Femur (tissue), 1 donor: ENCODE measurements at regions not wholly inside any gene's neighbourhood (a gene's known extent, or its start where the extent isn't known, plus 50 kb on each side); places are given as distances from the start of the nearest gene placed in this dataset.
"Not testable (repeated sequence)": the region's sequence is repeated elsewhere in the genome, so short reads cannot be mapped to it uniquely, and the experiment has no call there.

Experiments
- DNase-seq: peaks from one replicate; pipeline ENCODE4 v3.0.0-alpha.2; 2017

DNA sequence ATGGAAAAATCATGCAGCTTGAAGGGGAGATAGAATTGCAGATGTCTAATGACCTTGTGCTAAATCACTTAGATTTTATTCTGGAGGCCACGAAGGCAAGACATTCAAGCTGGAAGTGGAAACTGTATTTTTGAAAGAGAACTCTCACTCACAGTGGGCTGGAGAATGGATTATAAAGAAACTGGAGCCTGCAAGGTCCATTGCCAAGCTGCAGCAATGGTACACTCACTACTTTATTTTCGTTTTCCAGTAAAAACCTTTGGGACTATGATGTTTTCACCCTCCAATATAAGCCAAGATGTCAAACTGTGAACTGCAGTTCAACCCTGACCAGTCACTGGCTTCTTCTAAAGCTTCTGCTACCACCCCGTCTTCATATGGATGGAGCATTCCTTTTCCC is 62.0 kb downstream of the SKIDA1 start:
- peak; percentile 71 for DNase-seq

DNA sequence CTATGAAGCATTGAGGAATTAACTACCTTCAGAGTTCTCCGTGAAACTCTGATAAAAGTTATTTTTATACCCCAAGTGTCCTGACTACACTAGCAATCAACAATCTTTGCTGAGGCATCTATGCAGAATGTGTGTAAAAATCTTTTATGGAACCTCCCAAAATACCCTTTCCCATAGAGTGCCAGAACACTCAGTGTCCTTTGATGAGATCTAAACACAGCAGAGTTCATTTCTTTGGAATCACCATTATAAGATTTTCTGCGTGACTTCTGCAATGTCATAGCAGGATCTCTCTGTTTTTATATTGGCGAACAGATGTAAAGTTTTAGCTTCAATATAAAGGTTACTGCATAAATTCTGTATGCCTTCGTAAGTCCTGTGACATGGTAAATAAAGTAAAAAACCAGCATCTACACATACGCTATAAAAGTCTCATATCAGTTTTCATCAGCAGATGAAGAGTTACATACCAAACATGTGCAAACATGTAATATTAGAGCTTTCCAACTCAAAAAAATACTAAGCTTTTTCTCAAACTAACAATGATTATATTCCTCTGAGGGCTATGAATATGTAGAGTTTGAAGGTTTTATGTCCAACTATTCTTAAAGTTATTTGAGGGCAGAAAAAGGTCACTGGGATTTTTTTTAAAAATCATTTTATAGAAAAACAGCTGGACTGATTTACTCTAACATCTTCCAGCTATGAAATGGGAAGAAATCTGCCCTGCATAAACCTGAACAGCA is 67.2 kb downstream of the SKIDA1 start:
- no peak for DNase-seq

DNA sequence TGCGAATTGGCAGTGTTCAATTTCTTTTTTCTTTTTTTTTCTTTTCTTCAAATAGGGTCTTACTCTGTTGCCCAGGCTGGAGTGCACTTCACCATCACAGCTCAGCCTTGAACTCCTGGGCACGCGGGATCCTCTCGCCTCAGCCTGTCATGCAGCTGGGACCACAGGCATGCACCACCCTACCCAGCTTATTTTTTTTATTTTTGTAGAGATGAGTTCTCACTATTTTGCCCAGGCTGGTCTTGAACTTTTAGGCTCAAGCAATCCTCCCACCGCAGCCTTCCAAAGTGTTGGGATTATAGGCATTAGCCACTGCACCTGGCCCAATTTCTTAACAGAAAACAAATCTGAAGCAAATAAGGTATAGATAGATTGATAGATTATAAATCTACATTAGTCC is 69.3 kb downstream of the SKIDA1 start:
- DNase-seq = no peak

- DNase-seq = no peak
These were observed 73.3 kb downstream of the SKIDA1 start for GRCh38 chr10:21452203-21452602.

GRCh38 chr10:21449288-21449966 is 76.1 kb downstream of the SKIDA1 start:
- no peak for DNase-seq

DNA sequence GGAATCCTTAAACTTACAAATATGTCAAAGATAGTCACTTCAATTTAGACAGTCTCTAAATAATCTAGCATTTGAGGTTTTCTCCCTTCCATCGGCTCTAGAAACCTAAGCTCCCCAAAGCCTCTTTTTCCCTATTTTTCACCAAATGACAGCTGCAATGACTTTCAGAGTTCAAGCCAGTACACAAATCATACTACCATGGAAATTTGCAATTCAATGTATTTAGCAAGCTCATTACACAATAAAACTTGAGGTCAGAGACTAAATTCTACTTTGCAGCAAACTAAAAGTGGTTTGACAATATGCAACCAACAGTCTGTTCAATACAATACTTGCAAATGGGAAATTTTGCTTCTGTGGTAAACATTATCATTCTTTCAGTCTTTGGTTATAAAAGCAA is 80.3 kb downstream of the SKIDA1 start:
- DNase-seq = no peak

GRCh38 chr10:21441625-21442024 is 83.9 kb downstream of the SKIDA1 start:
- DNase-seq = no peak

GRCh38 chr10:21438914-21439313 is 86.6 kb downstream of the SKIDA1 start:
- DNase-seq = not testable (repeated sequence)

DNA sequence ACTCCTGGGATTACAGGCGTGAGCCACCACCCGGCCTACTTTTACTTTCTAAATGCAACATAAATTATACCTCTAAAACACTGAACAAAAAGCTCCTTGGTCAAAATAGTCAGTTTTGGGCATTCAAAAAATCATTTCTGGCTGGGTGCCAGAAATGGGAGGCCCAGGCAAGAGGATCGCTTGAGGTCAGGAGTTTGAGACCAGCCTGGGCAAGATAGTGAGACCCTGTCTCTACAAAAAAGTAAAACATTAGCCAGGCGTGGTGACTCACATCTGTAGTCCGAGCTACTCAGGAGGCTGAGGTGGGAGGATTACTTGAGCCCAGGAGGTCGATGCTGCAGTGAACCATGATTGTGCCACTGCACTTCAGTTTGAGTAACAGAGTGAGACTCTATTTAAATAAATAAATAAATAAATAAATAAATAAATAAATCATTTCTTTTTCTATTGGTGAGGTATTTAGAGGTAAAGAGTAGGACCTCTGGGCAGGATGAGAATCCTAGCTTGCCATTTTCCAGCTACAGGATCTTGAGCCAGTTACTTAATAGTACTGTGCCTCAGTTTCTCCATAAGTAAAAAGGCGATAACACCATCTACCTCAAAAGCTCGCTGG is 87.6 kb downstream of the SKIDA1 start:
- no peak for DNase-seq

DNA sequence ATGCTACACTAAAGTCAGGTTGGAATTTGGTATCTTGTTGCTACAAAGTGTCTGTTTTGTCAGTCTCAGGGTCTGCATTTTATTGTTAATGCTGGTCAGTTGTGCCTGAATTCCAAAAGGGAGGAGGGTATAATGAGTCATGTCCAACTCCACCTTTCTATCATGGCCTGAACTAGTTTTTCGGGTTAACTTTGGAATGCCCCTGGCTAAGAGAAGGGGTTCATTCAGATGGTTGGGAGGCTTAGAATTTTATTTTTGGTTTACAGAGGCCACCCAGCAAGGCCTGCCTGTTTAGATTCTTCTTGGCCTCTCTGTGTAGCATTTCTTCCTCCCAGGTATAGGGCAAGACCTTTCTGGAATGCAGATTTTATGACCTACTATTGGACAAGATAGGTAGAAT is 93.2 kb downstream of the SKIDA1 start:
- no peak for DNase-seq

DNA sequence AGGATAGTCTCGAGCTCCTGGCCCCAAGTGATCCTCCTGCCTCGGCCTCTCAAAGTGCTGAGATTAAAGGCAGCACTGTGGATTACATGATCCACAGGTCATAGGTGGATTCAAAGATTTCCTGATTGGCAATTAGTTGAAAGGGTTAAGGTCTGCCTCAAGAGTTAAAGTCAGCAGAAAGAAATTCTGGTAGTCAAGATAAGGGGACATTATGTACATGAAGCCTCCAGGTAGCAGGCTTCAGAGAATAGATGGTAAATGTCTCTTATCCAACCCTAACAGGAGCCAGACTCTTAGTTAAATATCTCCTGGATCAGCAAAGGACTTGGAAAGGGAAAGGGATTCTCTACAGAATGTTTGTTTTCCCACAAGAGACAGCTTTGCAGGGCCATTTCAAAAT is 93.7 kb downstream of the SKIDA1 start:
- DNase-seq = no peak

DNA sequence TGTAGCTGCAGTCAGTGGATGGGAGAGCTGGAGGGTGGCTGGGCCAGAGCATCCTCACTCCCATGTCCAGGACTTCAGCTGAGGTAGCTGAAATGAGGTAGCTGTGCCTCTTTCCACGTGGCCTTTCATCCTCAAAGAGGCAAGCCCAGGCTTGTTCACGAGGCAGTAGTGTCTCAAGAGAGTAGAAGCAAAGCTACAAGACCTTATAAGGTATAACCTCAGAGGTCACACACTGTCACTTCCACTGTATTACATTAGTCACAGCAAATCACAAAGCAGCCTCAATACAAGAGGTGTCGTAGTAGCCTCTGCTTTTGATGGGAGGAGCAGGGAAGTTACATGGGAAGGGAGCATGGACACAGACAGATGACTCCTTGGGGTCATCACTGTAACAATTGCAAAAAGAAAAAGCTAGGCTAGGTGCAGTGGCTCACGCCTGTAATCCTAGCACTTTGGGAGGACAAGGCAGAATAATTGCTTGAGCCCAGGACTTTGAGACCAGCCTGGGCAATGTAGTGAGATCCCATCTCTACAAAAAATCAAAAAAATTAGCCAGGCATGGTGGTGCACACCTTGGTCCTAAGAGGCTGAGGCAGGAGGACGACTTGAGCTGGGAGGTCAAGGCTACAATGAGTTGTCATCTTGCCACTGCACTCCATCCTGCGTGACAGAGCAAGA is 97.5 kb downstream of the SKIDA1 start:
- no peak for DNase-seq

DNA sequence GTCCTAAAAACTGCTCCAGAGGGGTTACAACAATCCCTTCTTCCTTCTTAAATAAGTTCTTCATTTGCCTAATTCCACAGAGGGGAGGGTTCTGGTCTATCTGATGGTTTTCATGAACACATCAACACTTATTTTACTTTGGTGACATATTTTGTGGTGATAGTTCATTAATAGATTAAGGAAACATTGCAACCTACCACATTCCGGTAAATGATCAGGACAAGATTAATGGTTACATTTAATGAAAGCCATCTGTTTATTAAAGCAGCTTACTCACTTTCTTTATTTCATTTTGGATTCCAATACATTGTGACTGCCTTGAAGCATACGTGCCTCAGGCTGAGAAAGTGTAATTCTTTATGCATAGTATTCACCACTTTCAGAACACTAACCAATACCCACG is 101.0 kb downstream of the SKIDA1 start:
- DNase-seq = no peak

GRCh38 chr10:21423850-21424249 is 101.6 kb downstream of the SKIDA1 start:
- DNase-seq = no peak

DNA sequence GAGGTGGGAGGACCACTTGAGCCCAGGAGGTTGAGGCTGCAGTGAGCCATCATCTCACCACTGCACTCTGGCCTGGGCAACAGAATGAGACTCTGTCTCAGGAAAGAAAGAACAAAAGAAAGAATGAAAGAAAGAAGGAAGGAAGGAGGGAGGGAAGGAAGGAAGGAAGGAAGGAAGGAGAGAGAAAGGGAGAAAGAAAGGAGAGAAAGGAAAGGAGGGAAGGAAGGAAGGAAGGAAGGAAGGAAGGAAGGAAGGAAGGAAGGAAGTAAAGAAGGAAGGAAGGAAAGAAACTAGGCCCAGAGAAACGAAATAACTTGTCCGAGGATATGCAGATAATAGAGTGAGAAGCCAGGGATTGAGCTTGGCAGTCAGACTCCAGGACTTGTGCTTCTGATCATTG is 102.1 kb downstream of the SKIDA1 start:
- no peak for DNase-seq

DNA sequence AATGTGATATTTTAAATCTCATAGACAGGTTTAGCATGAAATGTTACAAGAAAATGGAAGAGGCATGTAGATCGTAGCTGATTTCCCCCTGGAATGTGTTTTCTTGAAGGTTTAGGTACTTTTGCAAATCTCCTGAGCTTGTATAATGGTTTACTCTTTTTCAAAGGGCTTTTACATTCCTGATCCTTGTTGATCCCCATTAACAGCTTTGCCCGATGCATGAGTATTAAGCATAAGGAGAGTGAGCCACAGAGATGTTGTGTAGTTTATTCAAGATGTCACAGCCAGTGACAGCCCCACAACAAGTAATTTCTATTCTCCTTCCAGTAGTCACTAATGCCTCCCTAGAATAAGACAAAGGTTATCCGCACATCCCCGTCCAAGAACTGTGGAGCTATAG is 103.7 kb downstream of the SKIDA1 start:
- DNase-seq = no peak

- DNase-seq = no peak
These were observed 104.5 kb downstream of the SKIDA1 start for GRCh38 chr10:21421016-21421415.

GRCh38 chr10:21418981-21419576 is 106.4 kb downstream of the SKIDA1 start:
- DNase-seq = not testable (repeated sequence)

DNA sequence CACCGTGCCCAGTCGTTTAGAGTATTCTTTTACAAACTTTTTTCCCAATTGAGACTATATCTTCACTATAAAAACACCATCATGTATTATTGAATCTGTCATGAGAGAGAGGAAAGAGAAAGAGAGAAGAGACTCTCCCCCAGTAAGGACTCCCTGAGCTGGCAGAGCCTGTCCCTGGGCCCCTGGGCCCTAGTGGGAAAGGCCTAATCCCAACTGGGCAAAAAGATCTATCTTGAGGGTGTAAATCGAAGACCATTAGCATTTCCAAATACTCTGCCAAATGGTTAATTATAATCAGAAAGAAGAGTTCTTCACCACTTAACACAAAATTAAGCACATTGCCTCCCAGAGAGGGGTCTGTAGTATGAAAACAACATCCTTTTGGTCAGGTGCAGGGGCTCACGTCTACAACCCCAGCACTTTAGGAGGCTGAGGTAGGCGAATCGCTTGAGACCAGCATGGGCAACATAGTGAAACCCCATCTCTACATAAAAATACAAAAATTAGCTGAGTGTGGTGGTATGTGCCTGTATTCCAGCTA is 108.2 kb downstream of the SKIDA1 start:
- no peak for DNase-seq

DNA sequence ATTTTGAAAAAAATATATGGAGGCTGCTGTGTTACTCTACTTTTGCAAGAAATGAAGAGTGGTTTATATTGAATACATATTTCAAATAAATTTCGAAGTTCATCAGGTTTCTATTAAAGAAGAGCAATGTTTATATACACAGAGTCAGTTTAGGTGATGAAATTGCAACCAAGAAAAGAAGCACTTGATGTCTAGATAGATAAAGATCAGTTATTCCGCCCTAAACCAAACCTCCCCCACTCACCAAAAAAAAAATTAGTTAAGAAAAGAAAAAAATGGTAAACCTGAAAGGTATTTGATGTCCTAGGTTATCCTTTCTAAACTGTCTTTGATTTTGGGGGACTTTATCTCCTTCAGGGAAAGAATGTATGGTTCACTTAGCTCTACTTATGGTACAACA is 111.8 kb downstream of the SKIDA1 start:
- no peak for DNase-seq

DNA sequence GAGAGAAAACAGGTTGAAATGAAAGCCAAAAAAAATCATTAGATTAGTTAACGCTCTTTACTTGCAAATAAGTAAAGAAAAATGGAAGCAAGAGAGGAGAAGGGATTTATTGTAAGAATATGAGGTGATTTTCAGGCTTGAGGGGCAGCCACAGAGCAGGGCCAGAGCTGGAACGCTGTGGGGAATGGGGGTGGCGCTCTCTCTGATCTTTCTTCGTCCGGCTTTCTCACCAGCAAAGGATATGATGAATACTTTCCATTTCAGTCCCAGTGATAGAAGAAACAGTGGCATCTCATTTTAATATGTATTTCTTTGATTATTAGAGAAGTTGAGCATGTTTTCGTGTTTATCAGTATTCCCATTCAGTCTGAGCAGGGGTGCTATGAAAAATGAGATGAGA is 112.2 kb downstream of the SKIDA1 start:
- no peak for DNase-seq

GRCh38 chr10:21406595-21407193 is 118.8 kb downstream of the SKIDA1 start:
- DNase-seq = no peak

DNA sequence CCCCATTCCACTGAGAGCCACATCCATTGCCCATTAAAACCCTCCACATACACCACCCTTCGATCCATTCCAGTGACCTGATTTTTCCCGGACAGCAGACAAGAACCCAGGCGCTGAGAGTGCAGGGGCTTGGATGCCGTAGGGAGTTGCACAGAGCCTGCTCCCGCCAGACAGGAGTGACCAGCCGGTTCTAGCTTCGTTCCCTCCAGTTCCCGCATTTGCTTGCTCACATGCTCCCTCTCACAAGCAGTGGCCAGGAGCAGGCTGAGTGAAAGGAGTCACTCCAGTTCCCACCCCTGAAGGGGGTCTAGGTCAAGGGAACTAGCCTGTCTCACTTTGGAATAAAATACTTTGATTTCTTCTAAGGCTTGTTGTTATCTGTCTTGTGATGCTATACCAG is 119.5 kb downstream of the SKIDA1 start:
- no peak for DNase-seq
